GM13977 (cell line): ENCODE measurements at regions not wholly inside any gene's neighbourhood (a gene's known extent, or its start where the extent isn't known, plus 50 kb on each side); places are given as distances from the start of the nearest gene placed in this dataset.

Experiments
- DNase-seq: peaks from one replicate; pipeline ENCODE4 v3.0.0; 2012; ENCODE audit warnings: low spot score
- CTCF ChIP-seq: IDR thresholded peaks from 2 replicates; pipeline ENCODE4 v1.5.1; 2012; ENCODE audit warnings: mild to moderate bottlenecking, control low read depth; ENCODE audit not compliant: insufficient read depth; ENCODE audit errors: extremely low read depth, missing control alignments
- in situ Hi-C: fragments of 300-500 bp; cut with MboI; formaldehyde crosslinking; loops from one replicate; pipeline ENCODE4 v1.12.0; 2022; ENCODE audit warnings: low sequenced_read_pairs, low pct_unique_long_range_greater_than_20kb, mixed read lengths, inconsistent platforms; ENCODE audit not compliant: unreplicated experiment

GRCh38 chr1:207228987-207229386 lies 92.5 kb upstream of the CD55 start:
- in situ Hi-C loops = no loop called here
- TF ChIP-seq CTCF = no peak
- no peak for DNase-seq

DNA sequence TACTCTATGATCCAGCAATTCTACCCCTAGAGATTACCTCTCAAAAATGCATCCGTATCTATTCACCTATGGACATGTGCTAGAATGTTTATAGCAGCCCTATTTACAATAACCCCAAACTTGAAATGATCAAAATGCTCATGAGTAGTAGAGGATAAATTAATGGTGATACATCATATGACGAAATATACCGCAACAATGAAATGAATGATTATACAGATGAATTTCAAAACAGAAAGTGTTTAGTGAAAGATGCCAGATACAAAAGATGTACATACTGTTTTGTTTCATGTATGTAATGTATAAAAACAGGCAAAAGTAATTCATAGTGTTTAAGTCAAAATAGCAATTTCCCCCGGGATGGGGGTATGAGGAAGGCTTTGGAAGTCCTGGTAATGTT lies 91.0 kb upstream of the CD55 start:
- in situ Hi-C loops = no loop called here
- no peak for DNase-seq
- no peak for TF ChIP-seq CTCF

- no peak for DNase-seq
- no peak for TF ChIP-seq CTCF
- in situ Hi-C loops = no loop called here
These were observed 86.8 kb upstream of the CD55 start for GRCh38 chr1:207234690-207235089.

DNA sequence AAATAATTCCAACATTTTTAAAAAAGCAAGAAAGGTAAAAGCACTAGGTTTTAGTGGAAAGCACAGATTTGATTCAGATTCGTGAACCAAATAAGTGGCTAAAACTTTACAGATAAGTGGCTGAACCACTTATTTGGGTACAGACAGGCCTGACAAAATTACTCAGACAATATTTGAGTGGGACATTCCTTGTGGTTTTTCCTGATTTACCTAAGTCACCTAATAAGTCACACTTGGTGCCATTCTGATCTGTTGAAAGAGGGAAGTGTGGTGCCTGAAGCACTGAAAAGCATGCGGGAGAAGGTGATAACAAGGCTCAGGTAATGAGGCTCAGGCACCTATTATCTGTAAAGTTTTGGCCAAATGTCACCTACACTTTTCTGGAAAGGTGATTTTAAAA lies 81.6 kb upstream of the CD55 start:
- in situ Hi-C loops = no loop called here
- TF ChIP-seq CTCF = no peak

DNA sequence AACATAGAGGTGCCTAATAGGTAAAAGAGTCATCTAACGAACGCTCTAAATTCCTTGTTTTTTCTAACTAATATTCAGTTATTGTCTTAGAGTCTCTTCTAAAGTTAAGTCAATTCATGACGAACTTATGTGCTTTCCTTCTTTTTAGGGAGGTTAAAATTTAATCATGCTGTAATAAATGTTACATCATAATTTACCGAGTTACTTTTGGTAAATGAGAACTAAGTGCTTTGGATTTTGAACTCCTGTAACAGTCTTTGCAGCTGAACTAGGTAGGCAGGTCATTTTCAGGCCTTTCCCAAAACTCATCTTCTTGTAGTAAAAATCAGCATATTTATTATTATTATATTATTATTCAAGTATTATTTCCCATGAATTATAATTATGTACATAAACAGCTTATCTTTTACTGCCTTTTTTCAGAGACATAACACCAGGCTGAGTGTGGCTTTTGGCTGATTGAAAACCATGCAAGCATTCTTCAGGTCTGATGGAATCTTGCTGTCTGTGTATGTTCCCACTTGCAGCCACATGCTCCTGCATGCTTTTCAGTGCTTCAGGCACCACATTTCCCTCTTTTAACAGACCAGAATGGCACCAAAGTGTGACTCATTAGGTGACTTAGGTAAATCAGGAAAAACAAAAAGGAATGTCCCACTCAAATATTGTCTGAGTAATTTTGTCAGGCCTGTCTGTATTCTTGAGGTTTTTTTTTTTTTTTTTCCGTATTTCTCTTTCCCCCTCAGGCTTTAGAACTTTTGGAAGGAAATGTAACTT lies 81.0 kb upstream of the CD55 start:
- no peak for DNase-seq
- in situ Hi-C loops = no loop called here
- TF ChIP-seq CTCF = no peak

More for the DNA sequence above, 81.6 kb upstream of the CD55 start:
- no peak for DNase-seq

- in situ Hi-C loops = no loop called here
- no peak for TF ChIP-seq CTCF
- no peak for DNase-seq
These were observed 80.1 kb upstream of the CD55 start for GRCh38 chr1:207241164-207241934.
